ENCODE measurements at regions not wholly inside any gene's neighbourhood (a gene's known extent, or its start where the extent isn't known, plus 50 kb on each side); places are given as distances from the start of the nearest gene placed in this dataset.

- H3K4me3 Mint-ChIP-seq = no peak overlapping the region
- H3K9me3 Mint-ChIP-seq = no peaks in the 10 kb centered on the region
- no peaks in the 10 kb centered on the region for H3K27me3 Mint-ChIP-seq
- no peaks in the 10 kb centered on the region for H3K4me1 Mint-ChIP-seq
- no peak overlapping the region for H3K27ac Mint-ChIP-seq
- no peak for DNase-seq
- no peak for ATAC-seq
Observed at GRCh38 chr17:52740006-52740405, 581.5 kb upstream of the CA10 start.

GRCh38 chr17:52738791-52739190 lies 580.3 kb upstream of the CA10 start:
- Mint-ChIP-seq H3K27me3 (no peaks in the 10 kb centered on the region), H3K9me3 (no peaks in the 10 kb centered on the region), H3K4me3 (no peak overlapping the region), H3K27ac (no peak overlapping the region), H3K4me1 (no peaks in the 10 kb centered on the region)
- ATAC-seq (no peak), DNase-seq (no peak)

DNA sequence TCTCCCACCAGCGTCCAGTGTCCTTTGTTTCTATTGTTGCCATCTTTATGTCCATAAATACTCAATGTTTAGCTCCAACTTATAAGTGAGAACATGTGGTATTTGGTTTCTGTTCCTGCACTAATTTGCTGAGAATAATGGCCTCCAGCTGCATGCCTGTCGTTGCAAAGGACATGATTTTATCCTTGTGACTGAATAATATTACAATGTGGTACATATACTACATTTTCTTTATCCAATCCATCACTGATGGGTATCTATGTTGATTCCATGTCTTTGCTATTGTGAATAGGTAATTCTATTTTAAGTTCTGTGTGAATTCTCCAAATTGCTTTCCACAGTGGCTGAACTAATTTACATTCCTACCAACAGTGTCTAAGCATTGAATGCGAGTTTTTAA lies 578.6 kb upstream of the CA10 start:
- no peaks in the 10 kb centered on the region for H3K9me3 Mint-ChIP-seq
- no peak overlapping the region for H3K27ac Mint-ChIP-seq
- H3K4me3 Mint-ChIP-seq = no peak overlapping the region
- no peaks in the 10 kb centered on the region for H3K27me3 Mint-ChIP-seq
- ATAC-seq = no peak
- H3K4me1 Mint-ChIP-seq = no peaks in the 10 kb centered on the region
- no peak for DNase-seq

- ATAC-seq = no peak
- H3K27ac Mint-ChIP-seq = no peak overlapping the region
- H3K4me1 Mint-ChIP-seq = no peaks in the 10 kb centered on the region
- no peaks in the 10 kb centered on the region for H3K27me3 Mint-ChIP-seq
- no peak overlapping the region for H3K4me3 Mint-ChIP-seq
- no peak for DNase-seq
- no peaks in the 10 kb centered on the region for H3K9me3 Mint-ChIP-seq
Observed at GRCh38 chr17:52732841-52733240, 574.3 kb upstream of the CA10 start.

DNA sequence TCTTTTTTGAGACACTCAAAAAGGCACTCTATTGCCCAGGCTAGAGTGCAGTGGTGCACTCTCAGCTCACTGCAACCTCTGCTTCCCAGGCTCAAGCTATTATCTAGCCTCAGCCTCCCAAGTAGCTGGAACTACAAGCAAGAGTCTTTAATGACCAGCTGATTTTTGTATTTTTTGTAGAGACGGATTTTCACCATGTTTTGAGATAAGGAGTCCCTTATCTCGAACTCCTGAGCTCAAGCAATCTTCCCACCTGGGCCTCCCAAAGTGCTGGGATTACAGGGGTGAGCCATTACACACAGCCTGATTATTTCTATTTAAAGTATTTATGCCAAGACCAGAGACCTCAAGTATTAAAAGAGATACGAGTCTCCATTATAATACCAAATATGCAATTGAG lies 566.1 kb upstream of the CA10 start:
- Mint-ChIP-seq H3K9me3 (no peaks in the 10 kb centered on the region), H3K27me3 (no peaks in the 10 kb centered on the region), H3K27ac (no peak overlapping the region), H3K4me1 (no peaks in the 10 kb centered on the region), H3K4me3 (no peak overlapping the region)
- no peak for ATAC-seq
- DNase-seq = no peak

- DNase-seq = no peak
- H3K27me3 Mint-ChIP-seq = no peaks in the 10 kb centered on the region
- H3K4me3 Mint-ChIP-seq = no peak overlapping the region
- no peak overlapping the region for H3K27ac Mint-ChIP-seq
- H3K9me3 Mint-ChIP-seq = no peaks in the 10 kb centered on the region
- ATAC-seq = no peak
- H3K4me1 Mint-ChIP-seq = no peaks in the 10 kb centered on the region
Observed at GRCh38 chr17:52721910-52722309, 563.4 kb upstream of the CA10 start.

- DNase-seq (no peak), ATAC-seq (no peak)
- Mint-ChIP-seq H3K27ac (no peak overlapping the region), H3K9me3 (peaks cover 0 to 6% of the 10 kb centered on the region in 2 donors), H3K27me3 (no peaks in the 10 kb centered on the region), H3K4me3 (no peak overlapping the region), H3K4me1 (no peaks in the 10 kb centered on the region)
Observed at GRCh38 chr17:52710363-52710901, 551.9 kb upstream of the CA10 start.

DNA sequence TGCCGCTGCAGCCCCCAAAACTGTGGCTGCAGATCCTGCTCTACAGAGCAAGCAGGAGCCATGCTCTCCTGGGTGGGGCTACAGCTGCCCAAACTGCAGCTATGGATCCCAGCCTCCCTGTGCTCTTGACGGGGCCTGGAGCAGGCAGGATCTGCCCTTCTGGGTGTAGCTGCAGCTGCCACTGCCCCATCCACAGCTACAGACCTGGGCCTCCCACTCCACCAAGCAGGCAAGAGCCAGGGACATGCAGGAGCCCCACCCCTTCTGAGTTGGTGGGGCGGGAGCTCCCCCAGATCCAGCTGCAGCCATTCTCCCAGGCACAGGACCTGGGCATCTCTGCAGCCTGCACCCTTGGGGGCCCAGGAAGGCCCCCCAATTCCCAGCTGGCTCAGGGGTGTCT lies 551.2 kb upstream of the CA10 start:
- ATAC-seq = no peak
- Mint-ChIP-seq H3K9me3 (peaks cover 0 to 6% of the 10 kb centered on the region in 2 donors), H3K27me3 (no peaks in the 10 kb centered on the region), H3K27ac (no peak overlapping the region), H3K4me3 (no peak overlapping the region), H3K4me1 (no peaks in the 10 kb centered on the region)
- DNase-seq = no peak

GRCh38 chr17:52696362-52696761 lies 537.8 kb upstream of the CA10 start:
- no peak for DNase-seq
- H3K27ac Mint-ChIP-seq = no peak overlapping the region
- no peak overlapping the region for H3K4me3 Mint-ChIP-seq
- no peaks in the 10 kb centered on the region for H3K4me1 Mint-ChIP-seq
- H3K27me3 Mint-ChIP-seq = no peaks in the 10 kb centered on the region
- H3K9me3 Mint-ChIP-seq = peaks cover 4 to 7% of the 10 kb centered on the region in 2 donors
- ATAC-seq = no peak

- H3K4me1 Mint-ChIP-seq = no peaks in the 10 kb centered on the region
- H3K27me3 Mint-ChIP-seq = no peaks in the 10 kb centered on the region
- no peak for DNase-seq
Observed at GRCh38 chr17:52686140-52686539, 527.6 kb upstream of the CA10 start.

DNA sequence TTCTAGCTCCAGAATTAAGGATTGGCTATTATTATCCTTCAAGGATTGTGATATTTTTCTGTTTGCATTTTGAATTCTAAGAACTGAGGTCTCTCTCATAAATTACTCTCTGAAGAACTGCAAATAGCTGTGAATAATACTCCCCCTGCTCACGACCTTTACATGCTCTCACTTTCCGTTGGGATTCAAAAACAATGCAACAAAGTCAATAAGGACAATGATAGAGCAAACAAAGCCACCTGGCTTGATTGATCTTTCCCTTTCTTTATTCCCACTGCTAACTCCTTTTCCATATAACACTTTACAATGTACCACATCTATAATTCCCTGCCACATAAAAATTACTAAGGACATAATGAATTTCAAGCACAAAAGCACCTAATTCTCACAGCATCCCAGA lies 523.0 kb upstream of the CA10 start:
- DNase-seq (no peak), ATAC-seq (no peak)
- Mint-ChIP-seq H3K4me1 (no peaks in the 10 kb centered on the region), H3K9me3 (peaks cover 19 to 51% of the 10 kb centered on the region in 2 donors), H3K27me3 (no peaks in the 10 kb centered on the region), H3K27ac (no peak overlapping the region), H3K4me3 (no peak overlapping the region)

More at GRCh38 chr17:52686140-52686539, 527.6 kb upstream of the CA10 start:
- Mint-ChIP-seq H3K9me3 (peaks cover 4 to 15% of the 10 kb centered on the region in 2 donors), H3K27ac (no peak overlapping the region), H3K4me3 (no peak overlapping the region)
- no peak for ATAC-seq

DNA sequence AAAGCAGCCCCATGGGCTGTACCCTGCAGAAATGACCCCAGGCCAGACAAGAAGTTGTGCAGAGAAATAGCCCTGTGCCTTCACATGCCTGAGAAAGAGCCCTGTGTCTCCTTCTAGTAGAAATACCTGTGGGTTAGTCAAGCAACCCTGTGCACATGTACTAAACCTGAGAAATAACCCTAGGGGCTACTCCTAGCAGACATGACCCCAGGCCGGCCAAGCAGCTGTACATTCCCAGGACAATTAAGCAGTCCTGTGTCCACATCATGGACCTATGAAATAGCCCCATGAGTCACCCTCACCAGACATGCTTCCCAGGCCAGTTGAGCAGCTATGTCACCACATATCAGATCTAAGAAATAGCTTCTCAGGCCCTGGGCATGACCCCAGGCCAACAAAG lies 519.7 kb upstream of the CA10 start:
- Mint-ChIP-seq H3K27me3 (no peaks in the 10 kb centered on the region), H3K27ac (no peak overlapping the region), H3K4me1 (no peaks in the 10 kb centered on the region), H3K4me3 (no peak overlapping the region), H3K9me3 (peaks cover 22 to 51% of the 10 kb centered on the region in 2 donors)
- ATAC-seq (no peak), DNase-seq (no peak)

GRCh38 chr17:52674686-52675085 lies 516.2 kb upstream of the CA10 start:
- ATAC-seq (no peak), DNase-seq (no peak)
- Mint-ChIP-seq H3K27ac (no peak overlapping the region), H3K4me3 (no peak overlapping the region), H3K9me3 (peaks cover 14 to 30% of the 10 kb centered on the region in 2 donors), H3K4me1 (no peaks in the 10 kb centered on the region), H3K27me3 (no peaks in the 10 kb centered on the region)

GRCh38 chr17:52673791-52674190 lies 515.3 kb upstream of the CA10 start:
- Mint-ChIP-seq H3K4me3 (no peak overlapping the region), H3K4me1 (no peaks in the 10 kb centered on the region), H3K9me3 (peaks cover 9 to 21% of the 10 kb centered on the region in 2 donors), H3K27me3 (no peaks in the 10 kb centered on the region), H3K27ac (no peak overlapping the region)
- no peak for DNase-seq
- ATAC-seq = no peak

GRCh38 chr17:52666264-52666663 lies 507.8 kb upstream of the CA10 start:
- H3K27ac Mint-ChIP-seq = no peak overlapping the region
- H3K27me3 Mint-ChIP-seq = no peaks in the 10 kb centered on the region
- no peak overlapping the region for H3K4me3 Mint-ChIP-seq
- DNase-seq (no peak), ATAC-seq (no peak)
- no peaks in the 10 kb centered on the region for H3K4me1 Mint-ChIP-seq
- H3K9me3 Mint-ChIP-seq = peaks cover 8 to 12% of the 10 kb centered on the region in 2 donors

GRCh38 chr17:52660692-52661091 lies 502.2 kb upstream of the CA10 start:
- DNase-seq = no peak
- Mint-ChIP-seq H3K27ac (no peak overlapping the region), H3K4me3 (no peak overlapping the region), H3K4me1 (no peaks in the 10 kb centered on the region), H3K27me3 (no peaks in the 10 kb centered on the region), H3K9me3 (peaks cover 0 to 7% of the 10 kb centered on the region in 2 donors)
- no peak for ATAC-seq

- Mint-ChIP-seq H3K27ac (no peak overlapping the region), H3K4me3 (no peak overlapping the region), H3K4me1 (no peaks in the 10 kb centered on the region), H3K9me3 (peaks cover 0 to 14% of the 10 kb centered on the region in 2 donors), H3K27me3 (no peaks in the 10 kb centered on the region)
- ATAC-seq = no peak
- no peak for DNase-seq
Observed at GRCh38 chr17:52653014-52653413, 494.5 kb upstream of the CA10 start.
